ENCODE measurements at regions not wholly inside any gene's neighbourhood (a gene's known extent, or its start where the extent isn't known, plus 50 kb on each side); places are given as distances from the start of the nearest gene placed in this dataset.

- TF ChIP-seq EZH2 (IDR thresholded peaks at IDR 0.05; ENCODE audit: borderline replicate concordance) (no peak), CTCF (IDR thresholded peaks at IDR 0.05; ENCODE audit: poor library complexity) (no peak), EZH2phosphoT487 (IDR thresholded peaks at IDR 0.05; ENCODE audit: low read depth, severe bottlenecking, unreplicated experiment) (no peak)
These were observed 169.2 kb downstream of the LTN1 start for GRCh38 chr21:28823429-28823828.
